Keratinocyte (primary cell): ENCODE measurements at regions not wholly inside any gene's neighbourhood (a gene's known extent, or its start where the extent isn't known, plus 50 kb on each side); places are given as distances from the start of the nearest gene placed in this dataset.

Experiments used
- EZH2 ChIP-seq: IDR thresholded peaks from one replicate; pipeline ENCODE4 v1.6.1; 2012; ENCODE audit warnings: inconsistent platforms, mild to moderate bottlenecking, low read length, moderate library complexity
- TF ChIP-seq, protein P1 (sequence below), 3 experiments: IDR thresholded peaks in 1 of 3; conservative IDR thresholded peaks in 1 of 3; optimal IDR thresholded peaks in 1 of 3; 2 replicates in 2 of 3; 3 replicates in 1 of 3; pipeline versions ENCODE3 to v1.5.1; 2011; ENCODE audit warnings: low read length in 3 of 3, mild to moderate bottlenecking in 3 of 3, moderate library complexity in 2 of 3, control low read depth in 1 of 3, inconsistent platforms in 1 of 3; ENCODE audit not compliant: insufficient read depth in 2 of 3; ENCODE audit errors: extremely low read depth in 1 of 3

DNA sequence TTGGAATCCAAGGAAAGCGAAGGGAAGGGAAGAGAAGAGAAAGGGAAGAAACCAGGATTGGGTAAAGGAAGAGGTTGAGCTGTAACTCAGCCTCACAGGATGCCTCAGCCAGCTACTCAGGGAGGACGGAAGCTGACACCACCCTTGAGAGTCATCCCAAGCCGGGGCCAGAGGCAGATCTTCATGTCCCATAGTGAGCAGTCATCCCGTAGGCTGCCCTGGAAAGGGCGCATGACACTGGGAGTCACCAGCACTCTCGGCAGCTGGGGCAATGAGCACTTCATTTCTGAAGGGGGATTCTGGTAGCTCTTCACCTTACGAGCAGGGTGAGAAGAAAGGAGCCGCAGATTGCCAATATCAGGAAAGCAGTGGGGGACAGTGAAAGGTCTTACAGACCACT is 60.1 kb upstream of the PCSK6 start:
- TF ChIP-seq, protein P1, sequence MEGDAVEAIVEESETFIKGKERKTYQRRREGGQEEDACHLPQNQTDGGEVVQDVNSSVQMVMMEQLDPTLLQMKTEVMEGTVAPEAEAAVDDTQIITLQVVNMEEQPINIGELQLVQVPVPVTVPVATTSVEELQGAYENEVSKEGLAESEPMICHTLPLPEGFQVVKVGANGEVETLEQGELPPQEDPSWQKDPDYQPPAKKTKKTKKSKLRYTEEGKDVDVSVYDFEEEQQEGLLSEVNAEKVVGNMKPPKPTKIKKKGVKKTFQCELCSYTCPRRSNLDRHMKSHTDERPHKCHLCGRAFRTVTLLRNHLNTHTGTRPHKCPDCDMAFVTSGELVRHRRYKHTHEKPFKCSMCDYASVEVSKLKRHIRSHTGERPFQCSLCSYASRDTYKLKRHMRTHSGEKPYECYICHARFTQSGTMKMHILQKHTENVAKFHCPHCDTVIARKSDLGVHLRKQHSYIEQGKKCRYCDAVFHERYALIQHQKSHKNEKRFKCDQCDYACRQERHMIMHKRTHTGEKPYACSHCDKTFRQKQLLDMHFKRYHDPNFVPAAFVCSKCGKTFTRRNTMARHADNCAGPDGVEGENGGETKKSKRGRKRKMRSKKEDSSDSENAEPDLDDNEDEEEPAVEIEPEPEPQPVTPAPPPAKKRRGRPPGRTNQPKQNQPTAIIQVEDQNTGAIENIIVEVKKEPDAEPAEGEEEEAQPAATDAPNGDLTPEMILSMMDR (optimal IDR thresholded peaks at IDR 0.05 in 1 of 3, IDR thresholded peaks at IDR 0.05 in 1 of 3, conservative IDR thresholded peaks at IDR 0.05 in 1 of 3; ENCODE audit: extremely low read depth in 1 of 3, insufficient read depth in 2 of 3, low read length in 3 of 3): no peak
- TF ChIP-seq EZH2: no peak
